ENCODE measurements at regions not wholly inside any gene's neighbourhood (a gene's known extent, or its start where the extent isn't known, plus 50 kb on each side); places are given as distances from the start of the nearest gene placed in this dataset.

- DNase-seq, result peak; percentile 15 to 31
Observed at GRCh38 chr14:97543816-97544215, 746.6 kb downstream of the VRK1 start.

GRCh38 chr14:97544571-97544970 is 747.4 kb downstream of the VRK1 start:
- DNase-seq, result peak; percentile 69 to 88

GRCh38 chr14:97546491-97547230 is 749.5 kb downstream of the VRK1 start:
- DNase-seq, result no peak

GRCh38 chr14:97550463-97550862 is 753.3 kb downstream of the VRK1 start:
- DNase-seq, result no peak

GRCh38 chr14:97554597-97554996 is 757.4 kb downstream of the VRK1 start:
- no peak for DNase-seq

GRCh38 chr14:97564334-97564733 is 767.2 kb downstream of the VRK1 start:
- DNase-seq, result no peak

- no peak for DNase-seq
Observed at GRCh38 chr14:97571201-97571600, 774.0 kb downstream of the VRK1 start.

- no peak for DNase-seq
Observed at GRCh38 chr14:97571866-97572555, 774.8 kb downstream of the VRK1 start.

- DNase-seq, result no peak
Observed at GRCh38 chr14:97572583-97573458, 775.6 kb downstream of the VRK1 start.

- no peak for DNase-seq
Observed at GRCh38 chr14:97575677-97576076, 778.5 kb downstream of the VRK1 start.

- no peak for DNase-seq
Observed at GRCh38 chr14:97578982-97579548, 781.9 kb downstream of the VRK1 start.

GRCh38 chr14:97581016-97581415 is 783.8 kb downstream of the VRK1 start:
- no peak for DNase-seq

GRCh38 chr14:97582022-97582421 is 784.8 kb downstream of the VRK1 start:
- no peak for DNase-seq

GRCh38 chr14:97584528-97584927 is 787.3 kb downstream of the VRK1 start:
- DNase-seq, result peak in 1 of 2 donors; percentile 6

- no peak for DNase-seq
Observed at GRCh38 chr14:97592341-97592980, 795.3 kb downstream of the VRK1 start.

- peak in 1 of 2 donors; percentile 23 for DNase-seq
Observed at GRCh38 chr14:97594306-97594705, 797.1 kb downstream of the VRK1 start.

- DNase-seq, result no peak
Observed at GRCh38 chr14:97602438-97603117, 805.4 kb downstream of the VRK1 start.

- DNase-seq, result no peak
Observed at GRCh38 chr14:97603201-97603600, 806.0 kb downstream of the VRK1 start.

- DNase-seq, result no peak
Observed at GRCh38 chr14:97604731-97605130, 807.5 kb downstream of the VRK1 start.

GRCh38 chr14:97618401-97618800 is 821.2 kb downstream of the VRK1 start:
- no peak for DNase-seq

GRCh38 chr14:97618917-97619690 is 821.9 kb downstream of the VRK1 start:
- DNase-seq, result no peak

Data from inflammatory macrophage treated with lipopolysaccharide for 1 hour (primary cell).